Esophagus squamous epithelium (tissue), 5 donors: ENCODE measurements at regions not wholly inside any gene's neighbourhood (a gene's known extent, or its start where the extent isn't known, plus 50 kb on each side); places are given as distances from the start of the nearest gene placed in this dataset.

Experiments used
- DNase-seq: peaks from one replicate; lab custom pipeline; 2025; lab: John Stamatoyannopoulos, UW
- H3K27ac ChIP-seq, 4 donors: fragments of 200-600 bp; sonication (generic); one replicate each; pipeline ENCODE4 v1.5.1; 2016 to 2019; ENCODE audit warnings: mild to moderate bottlenecking in 1 of 4
- H3K27me3 ChIP-seq, 4 donors: fragments of 200-600 bp; sonication (generic); 1 replicate in 3 of 4; 2 replicates in 1 of 4; pipeline versions ENCODE4 v1.5.1 to v1.6.0; 2017 to 2021; ENCODE audit warnings: antibody characterized with exemption in 1 of 4
- H3K36me3 ChIP-seq, 3 donors: fragments of 200-600 bp; sonication (generic); one replicate each; pipeline ENCODE4 v1.5.1; 2016 to 2019
- H3K4me1 ChIP-seq, 3 donors: fragments of 200-600 bp; sonication (generic); one replicate each; pipeline ENCODE4 v1.5.1; 2017 to 2019
- H3K4me3 ChIP-seq, 4 donors: fragments of 200-600 bp; sonication (generic); 1 replicate in 3 of 4; 2 replicates in 1 of 4; pipeline ENCODE4 v1.5.1; 2016 to 2019; ENCODE audit warnings: mild to moderate bottlenecking in 2 of 4, moderate library complexity in 1 of 4
- H3K9me3 ChIP-seq, 3 donors: fragments of 200-600 bp; sonication (generic); one replicate each; pipeline ENCODE4 v1.5.1; 2016 to 2019
- POLR2A ChIP-seq, 4 donors: fragments of 450-650 bp; IDR thresholded peaks; one replicate each; pipeline ENCODE4 v1.6.1; 2017; ENCODE audit warnings: antibody characterized with exemption in 4 of 4, mild to moderate bottlenecking in 4 of 4, moderate library complexity in 3 of 4
- WGBS, 2 donors: methylation state at CpG; one replicate each; pipeline ENCODE4 v1.1.5; 2018; 5-methylcytosine and 5-hydroxymethylcytosine counted together
- intact Hi-C: fragments of 100-400 bp; cut with DNase I; formaldehyde crosslinking; loops from one replicate; pipeline ENCODE4 v1.15.0; 2022
- TF ChIP-seq, protein P1 (sequence below), 6 experiments: fragments of 450-650 bp in 4 of 6; fragments of 200-600 bp in 2 of 6; sonication (generic) in 2 of 6; IDR thresholded peaks; one replicate each; pipeline ENCODE4 v1.5.1; 2016 to 2019; ENCODE audit warnings: antibody characterized with exemption in 6 of 6, mild to moderate bottlenecking in 4 of 6, moderate library complexity in 4 of 6
- donor health status: DM: yes; HTN: yes; CAD: no.

DNA sequence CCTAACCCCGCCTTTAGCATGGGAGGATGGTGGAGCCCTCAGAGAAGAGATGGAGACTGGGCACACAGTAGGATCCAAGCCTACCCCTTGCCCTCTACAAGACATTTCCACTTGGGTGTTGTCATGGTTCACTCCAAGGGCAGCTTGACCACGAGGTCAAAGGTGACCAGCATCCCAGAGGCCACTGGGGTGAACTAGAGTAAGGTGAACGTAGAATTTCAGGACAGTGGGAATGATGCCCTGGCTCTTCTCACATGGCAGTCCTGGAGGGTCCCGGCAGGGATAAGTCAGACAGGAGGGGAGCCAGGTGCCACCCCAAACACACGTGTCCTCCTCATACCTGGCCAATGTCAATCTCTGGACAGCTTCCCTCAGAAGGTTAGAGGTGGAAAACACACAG is 274.2 kb upstream of the AGTR2 start:
- Histone ChIP-seq H3K27ac (no peak overlapping the region), H3K4me3 (no peak overlapping the region), H3K36me3 (no peaks in the 10 kb centered on the region), H3K9me3 (peaks cover 0 to 25% (median 0%) of the 10 kb centered on the region in 3 donors), H3K27me3 (no peaks in the 10 kb centered on the region), H3K4me1 (peaks cover 0 to 11% (median 4%) of the 10 kb centered on the region in 3 donors)
- DNase-seq, result no peak
- WGBS, 2 donors, result 78% methylated on average over 4 of the region's 5 CpGs; no CpG with 5 or more reads in 1 of the 2 donors
- TF ChIP-seq, protein P1, sequence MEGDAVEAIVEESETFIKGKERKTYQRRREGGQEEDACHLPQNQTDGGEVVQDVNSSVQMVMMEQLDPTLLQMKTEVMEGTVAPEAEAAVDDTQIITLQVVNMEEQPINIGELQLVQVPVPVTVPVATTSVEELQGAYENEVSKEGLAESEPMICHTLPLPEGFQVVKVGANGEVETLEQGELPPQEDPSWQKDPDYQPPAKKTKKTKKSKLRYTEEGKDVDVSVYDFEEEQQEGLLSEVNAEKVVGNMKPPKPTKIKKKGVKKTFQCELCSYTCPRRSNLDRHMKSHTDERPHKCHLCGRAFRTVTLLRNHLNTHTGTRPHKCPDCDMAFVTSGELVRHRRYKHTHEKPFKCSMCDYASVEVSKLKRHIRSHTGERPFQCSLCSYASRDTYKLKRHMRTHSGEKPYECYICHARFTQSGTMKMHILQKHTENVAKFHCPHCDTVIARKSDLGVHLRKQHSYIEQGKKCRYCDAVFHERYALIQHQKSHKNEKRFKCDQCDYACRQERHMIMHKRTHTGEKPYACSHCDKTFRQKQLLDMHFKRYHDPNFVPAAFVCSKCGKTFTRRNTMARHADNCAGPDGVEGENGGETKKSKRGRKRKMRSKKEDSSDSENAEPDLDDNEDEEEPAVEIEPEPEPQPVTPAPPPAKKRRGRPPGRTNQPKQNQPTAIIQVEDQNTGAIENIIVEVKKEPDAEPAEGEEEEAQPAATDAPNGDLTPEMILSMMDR (IDR thresholded peaks at IDR 0.05), result no peak
- TF ChIP-seq POLR2A (IDR thresholded peaks at IDR 0.05), result no peak
- intact Hi-C loops, result no loop called here

DNA sequence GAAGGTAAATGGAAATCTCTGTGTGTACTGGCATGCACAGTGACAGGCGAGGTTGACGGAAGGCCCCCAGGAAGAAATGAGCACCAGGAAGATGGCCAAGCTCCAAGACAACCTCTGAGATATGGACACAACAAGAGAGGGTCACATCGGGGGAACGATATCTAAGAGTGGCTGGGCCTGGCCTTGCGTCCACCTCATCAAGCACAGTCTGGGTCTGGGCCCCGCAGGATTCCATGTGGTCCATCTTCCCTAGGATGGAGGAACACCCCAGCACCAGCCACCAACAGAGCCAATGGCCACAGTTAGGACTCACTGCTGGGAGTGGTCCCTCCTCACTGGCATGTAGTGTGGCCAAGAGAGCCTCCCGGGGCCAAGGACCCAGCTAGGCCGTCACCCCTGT is 272.6 kb upstream of the AGTR2 start:
- H3K27ac ChIP-seq, result no peak overlapping the region
- H3K4me1 ChIP-seq, result peaks cover 0 to 6% (median 0%) of the 10 kb centered on the region in 3 donors
- TF ChIP-seq POLR2A (IDR thresholded peaks at IDR 0.05), result no peak
- TF ChIP-seq, protein P1 (IDR thresholded peaks at IDR 0.05), result no peak
- WGBS, 2 donors, result 77 to 88% methylated on average over 3 to 4 of the region's 8 CpGs
- DNase-seq, result no peak
- no peaks in the 10 kb centered on the region for H3K36me3 ChIP-seq
- H3K27me3 ChIP-seq, result no peaks in the 10 kb centered on the region
- peaks cover 0 to 11% (median 0%) of the 10 kb centered on the region in 3 donors for H3K9me3 ChIP-seq
- no peak overlapping the region for H3K4me3 ChIP-seq
- intact Hi-C loops, result no loop called here

DNA sequence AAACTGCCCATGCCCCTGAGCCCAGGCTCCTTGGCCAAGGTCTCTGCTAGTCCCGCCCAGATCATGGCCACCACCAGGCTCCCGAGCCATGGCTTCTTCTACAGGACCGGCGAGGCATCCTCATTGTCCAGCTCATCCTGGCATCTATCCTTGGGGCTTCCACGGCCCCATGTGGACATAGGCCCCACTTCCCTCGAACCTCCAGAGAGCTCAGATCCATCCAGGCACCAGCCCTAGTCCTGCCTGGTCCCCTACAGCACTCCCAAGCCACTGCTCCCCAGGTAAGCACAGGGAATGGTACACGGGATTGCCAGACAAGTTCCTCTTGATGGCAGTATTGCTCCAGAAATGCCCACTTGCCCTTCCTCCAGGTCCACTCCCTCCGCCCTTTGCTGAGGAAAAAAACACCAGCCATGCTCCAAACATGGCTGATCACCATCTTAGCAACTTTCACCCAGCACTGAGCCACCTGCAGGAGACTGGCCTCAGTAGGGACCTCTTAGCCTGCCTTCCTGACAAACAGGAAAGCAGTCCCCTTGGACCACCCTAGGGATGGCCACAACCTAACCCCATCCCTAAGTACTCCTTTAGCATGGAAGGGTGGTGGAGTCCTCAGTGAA is 272.1 kb upstream of the AGTR2 start:
- Histone ChIP-seq H3K36me3 (no peaks in the 10 kb centered on the region), H3K4me3 (no peak overlapping the region), H3K27me3 (no peaks in the 10 kb centered on the region), H3K27ac (no peak overlapping the region), H3K9me3 (peaks cover 0 to 9% (median 0%) of the 10 kb centered on the region in 3 donors), H3K4me1 (peaks cover 0 to 1% (median 0%) of the 10 kb centered on the region in 3 donors)
- 47 to 96% methylated on average over 2 to 5 of the region's 8 CpGs for WGBS, 2 donors
- TF ChIP-seq POLR2A (IDR thresholded peaks at IDR 0.05), result no peak
- TF ChIP-seq, protein P1 (IDR thresholded peaks at IDR 0.05), result peak in 2 of 6 experiments; percentile 40 to 46
- DNase-seq, result no peak
- intact Hi-C loops, result no loop called here

DNA sequence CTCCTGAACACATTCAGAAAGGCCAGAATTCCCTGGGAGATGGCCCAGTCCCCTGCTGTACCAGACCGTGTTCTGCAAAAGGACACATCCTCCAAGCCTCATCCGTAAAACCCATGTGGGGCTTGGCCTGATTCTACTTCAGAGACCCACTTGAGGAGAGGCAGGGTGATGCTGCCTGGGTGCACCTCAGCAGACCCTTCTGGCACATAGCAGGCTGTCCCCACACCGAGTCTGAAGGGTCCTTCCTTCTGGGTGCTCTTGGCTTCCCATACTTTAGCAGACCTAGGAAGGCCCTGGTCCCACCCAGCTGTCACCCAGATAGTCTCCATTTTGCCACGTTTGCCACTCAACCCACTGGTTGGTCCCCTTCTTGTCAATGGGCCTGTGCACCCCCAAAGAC is 270.1 kb upstream of the AGTR2 start:
- intact Hi-C loops, result no loop called here
- 73% methylated on average over 2 of the region's 4 CpGs; no CpG with 5 or more reads in 1 of the 2 donors for WGBS, 2 donors
- no peaks in the 10 kb centered on the region for H3K27me3 ChIP-seq
- no peak overlapping the region for H3K4me3 ChIP-seq
- H3K9me3 ChIP-seq, result peaks cover 0 to 9% (median 0%) of the 10 kb centered on the region in 3 donors
- H3K4me1 ChIP-seq, result no peaks in the 10 kb centered on the region
- H3K27ac ChIP-seq, result no peak overlapping the region
- DNase-seq, result no peak
- TF ChIP-seq, protein P1 (IDR thresholded peaks at IDR 0.05), result no peak
- TF ChIP-seq POLR2A (IDR thresholded peaks at IDR 0.05), result no peak
- H3K36me3 ChIP-seq, result no peaks in the 10 kb centered on the region

DNA sequence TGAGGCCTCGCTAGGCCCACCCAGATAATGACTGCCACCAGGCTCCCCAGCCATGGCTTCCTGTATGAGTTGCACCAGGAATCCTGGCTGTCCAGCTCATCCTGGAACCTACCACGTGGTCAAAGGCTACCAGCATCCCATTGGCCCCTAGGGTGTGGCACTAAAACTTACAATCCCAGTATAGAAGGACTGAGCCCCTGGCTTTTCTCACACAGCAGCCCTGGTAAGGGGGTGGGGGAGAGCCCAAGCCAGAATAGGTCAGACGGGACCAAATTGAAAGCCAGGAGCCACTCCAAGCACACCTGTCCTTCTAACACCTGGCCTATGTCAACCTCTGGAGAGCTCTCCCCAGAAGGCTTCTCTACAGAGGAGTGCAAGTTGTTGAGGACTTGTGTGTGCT is 269.3 kb upstream of the AGTR2 start:
- H3K36me3 ChIP-seq, result no peaks in the 10 kb centered on the region
- WGBS, 2 donors, result 50% methylated on average over 2 of the region's 3 CpGs; no CpG with 5 or more reads in 1 of the 2 donors
- H3K27me3 ChIP-seq, result no peaks in the 10 kb centered on the region
- no peak for DNase-seq
- intact Hi-C loops, result no loop called here
- no peak for TF ChIP-seq POLR2A (IDR thresholded peaks at IDR 0.05)
- TF ChIP-seq, protein P1 (IDR thresholded peaks at IDR 0.05), result no peak
- no peak overlapping the region for H3K4me3 ChIP-seq
- no peak overlapping the region for H3K27ac ChIP-seq
- H3K9me3 ChIP-seq, result peaks cover 0 to 9% (median 0%) of the 10 kb centered on the region in 3 donors
- H3K4me1 ChIP-seq, result no peaks in the 10 kb centered on the region
